ENCODE measurements at regions not wholly inside any gene's neighbourhood (a gene's known extent, or its start where the extent isn't known, plus 50 kb on each side); places are given as distances from the start of the nearest gene placed in this dataset.
A peak's percentile ranks its signal among the peaks of the same experiment; 100 is the strongest.
"Not testable (repeated sequence)": the region's sequence is repeated elsewhere in the genome, so short reads cannot be mapped to it uniquely, and the experiment has no call there.

DNA sequence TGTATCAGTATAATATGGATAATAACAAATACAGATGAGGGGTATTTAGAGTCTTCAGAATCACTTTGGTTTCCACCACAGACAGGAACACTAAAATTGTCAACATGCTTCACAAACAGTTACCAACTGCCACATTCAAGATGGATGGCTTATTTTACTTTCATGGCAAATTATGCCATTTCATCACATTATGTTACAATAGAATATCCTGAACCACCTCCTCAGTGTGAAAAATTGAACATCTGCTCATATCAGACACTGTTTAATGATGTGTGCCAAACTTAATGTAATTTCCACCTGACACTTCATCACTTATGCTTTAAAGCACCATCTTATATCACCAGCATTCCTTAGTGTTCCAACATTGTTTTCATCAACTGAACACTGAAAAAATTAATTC lies 357.4 kb downstream of the KCNN2 start:
- Histone ChIP-seq H3K27me3 (no peaks in the 10 kb centered on the region), H3K9me3 (ENCODE audit: low read depth) (no peaks in the 10 kb centered on the region), H3K4me1 (ENCODE audit: low read depth) (no peaks in the 10 kb centered on the region), H3K27ac (no peak overlapping the region), H3K4me3 (no peak overlapping the region), H3K36me3 (no peaks in the 10 kb centered on the region)
- no peak for DNase-seq (ENCODE audit: low read depth in 1 of 2, low spot score in 1 of 2)
- TF ChIP-seq, protein P1, sequence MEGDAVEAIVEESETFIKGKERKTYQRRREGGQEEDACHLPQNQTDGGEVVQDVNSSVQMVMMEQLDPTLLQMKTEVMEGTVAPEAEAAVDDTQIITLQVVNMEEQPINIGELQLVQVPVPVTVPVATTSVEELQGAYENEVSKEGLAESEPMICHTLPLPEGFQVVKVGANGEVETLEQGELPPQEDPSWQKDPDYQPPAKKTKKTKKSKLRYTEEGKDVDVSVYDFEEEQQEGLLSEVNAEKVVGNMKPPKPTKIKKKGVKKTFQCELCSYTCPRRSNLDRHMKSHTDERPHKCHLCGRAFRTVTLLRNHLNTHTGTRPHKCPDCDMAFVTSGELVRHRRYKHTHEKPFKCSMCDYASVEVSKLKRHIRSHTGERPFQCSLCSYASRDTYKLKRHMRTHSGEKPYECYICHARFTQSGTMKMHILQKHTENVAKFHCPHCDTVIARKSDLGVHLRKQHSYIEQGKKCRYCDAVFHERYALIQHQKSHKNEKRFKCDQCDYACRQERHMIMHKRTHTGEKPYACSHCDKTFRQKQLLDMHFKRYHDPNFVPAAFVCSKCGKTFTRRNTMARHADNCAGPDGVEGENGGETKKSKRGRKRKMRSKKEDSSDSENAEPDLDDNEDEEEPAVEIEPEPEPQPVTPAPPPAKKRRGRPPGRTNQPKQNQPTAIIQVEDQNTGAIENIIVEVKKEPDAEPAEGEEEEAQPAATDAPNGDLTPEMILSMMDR (IDR thresholded peaks at IDR 0.05; ENCODE audit: low read depth, low read length): no peak

DNA sequence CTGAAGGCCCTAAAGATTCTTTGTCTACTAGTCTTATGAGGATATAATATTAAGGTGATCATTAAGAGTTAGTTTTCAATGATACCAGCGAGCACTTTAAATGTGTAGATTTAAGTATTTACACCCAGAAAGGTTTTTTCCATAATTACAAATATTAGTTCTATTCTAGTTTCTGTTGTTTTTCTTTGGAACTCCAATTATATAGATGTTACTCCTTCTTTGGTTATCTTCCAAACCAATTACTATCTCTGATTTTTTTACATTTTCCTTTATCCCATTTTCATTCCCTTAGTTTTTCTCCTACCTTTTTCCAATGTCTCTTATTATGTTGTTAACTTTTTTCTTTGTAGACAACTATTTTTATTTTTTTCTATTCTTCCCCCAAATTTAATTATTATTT lies 355.1 kb downstream of the KCNN2 start:
- Histone ChIP-seq H3K36me3 (no peaks in the 10 kb centered on the region), H3K4me3 (no peak overlapping the region), H3K4me1 (ENCODE audit: low read depth) (no peaks in the 10 kb centered on the region), H3K9me3 (ENCODE audit: low read depth) (no peaks in the 10 kb centered on the region), H3K27ac (no peak overlapping the region), H3K27me3 (no peaks in the 10 kb centered on the region)
- TF ChIP-seq, protein P1 (IDR thresholded peaks at IDR 0.05; ENCODE audit: low read depth, low read length): no peak
- DNase-seq (ENCODE audit: low read depth in 1 of 2, low spot score in 1 of 2): no peak

- not testable (repeated sequence) for H3K4me1 ChIP-seq (ENCODE audit: low read depth); DNase-seq (ENCODE audit: low read depth in 1 of 2, low spot score in 1 of 2); H3K27me3 ChIP-seq; H3K36me3 ChIP-seq; H3K9me3 ChIP-seq (ENCODE audit: low read depth); H3K27ac ChIP-seq; H3K4me3 ChIP-seq
These were observed 342.5 kb downstream of the KCNN2 start for GRCh38 chr5:114704225-114704893.

DNA sequence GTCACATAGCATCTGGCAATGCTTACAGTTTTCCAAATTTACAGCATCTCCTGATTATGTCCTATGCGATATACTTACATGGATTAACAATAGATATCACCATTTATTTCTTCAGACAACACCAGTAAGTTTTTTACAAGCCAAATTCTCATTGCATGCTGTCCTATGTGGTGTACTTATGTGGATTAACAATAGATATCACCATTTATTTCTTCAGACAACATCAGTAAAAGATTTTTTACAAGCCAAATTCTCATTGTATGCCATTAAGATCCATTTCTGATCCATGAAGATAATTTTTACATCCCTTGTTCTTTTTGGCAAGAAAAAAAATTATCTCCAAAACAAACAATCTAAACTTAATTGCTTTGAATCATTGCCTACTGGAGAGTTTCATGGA lies 340.9 kb downstream of the KCNN2 start:
- no peaks in the 10 kb centered on the region for H3K9me3 ChIP-seq (ENCODE audit: low read depth)

DNA sequence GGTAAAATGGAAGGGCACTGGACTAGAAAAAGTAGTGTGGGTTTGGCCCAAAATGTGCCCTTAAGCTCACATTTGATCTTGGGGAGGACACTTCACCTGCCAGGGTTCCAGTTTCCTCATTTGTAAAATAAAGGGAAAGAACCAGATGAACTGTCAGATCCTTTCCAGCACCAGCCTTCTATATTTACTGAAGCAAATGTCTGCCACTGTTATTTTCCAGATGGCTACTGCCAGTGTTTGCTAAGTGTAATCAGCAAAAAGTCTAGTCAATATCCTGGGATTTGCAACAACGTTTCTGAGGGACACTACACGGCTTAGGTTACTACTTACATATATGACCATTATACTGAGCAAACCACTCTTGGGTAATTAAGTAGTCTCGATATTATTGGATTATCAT lies 340.3 kb downstream of the KCNN2 start:
- H3K4me1 ChIP-seq (ENCODE audit: low read depth): no peaks in the 10 kb centered on the region
- peak in 1 of 2 donors; percentile 8 for DNase-seq (ENCODE audit: low read depth in 1 of 2, low spot score in 1 of 2)
- H3K4me3 ChIP-seq: no peak overlapping the region
- H3K27me3 ChIP-seq: no peaks in the 10 kb centered on the region
- no peaks in the 10 kb centered on the region for H3K36me3 ChIP-seq
- no peak overlapping the region for H3K27ac ChIP-seq
- H3K9me3 ChIP-seq (ENCODE audit: low read depth): no peaks in the 10 kb centered on the region
- TF ChIP-seq, protein P1 (IDR thresholded peaks at IDR 0.05; ENCODE audit: low read depth, low read length): no peak

More for the DNA sequence above, 340.9 kb downstream of the KCNN2 start:
- Histone ChIP-seq H3K27me3 (no peaks in the 10 kb centered on the region), H3K27ac (no peak overlapping the region), H3K4me1 (ENCODE audit: low read depth) (no peaks in the 10 kb centered on the region), H3K36me3 (no peaks in the 10 kb centered on the region), H3K4me3 (no peak overlapping the region)
- TF ChIP-seq, protein P1 (IDR thresholded peaks at IDR 0.05; ENCODE audit: low read depth, low read length): no peak
- DNase-seq (ENCODE audit: low read depth in 1 of 2, low spot score in 1 of 2): no peak

DNA sequence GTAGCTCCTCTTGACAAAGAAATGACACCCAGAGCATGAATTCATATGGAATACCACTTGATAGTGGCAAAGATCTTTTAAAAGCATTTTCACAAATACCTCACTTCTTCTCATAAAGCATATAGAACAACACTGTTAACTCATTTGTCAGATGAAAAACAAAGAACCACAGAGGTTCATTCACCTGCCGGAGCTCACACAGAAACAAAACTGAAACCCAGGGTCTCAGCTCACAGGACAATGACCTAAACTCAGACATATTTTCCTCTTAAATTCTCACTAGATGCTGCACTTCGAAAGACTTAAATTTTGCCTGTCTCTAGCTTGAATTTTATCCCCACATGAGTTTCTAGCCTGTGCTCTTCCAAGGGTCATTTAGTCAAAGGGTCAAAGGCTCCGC lies 339.0 kb downstream of the KCNN2 start:
- Histone ChIP-seq H3K4me1 (ENCODE audit: low read depth) (no peaks in the 10 kb centered on the region), H3K27me3 (no peaks in the 10 kb centered on the region), H3K4me3 (no peak overlapping the region), H3K9me3 (ENCODE audit: low read depth) (no peaks in the 10 kb centered on the region), H3K27ac (no peak overlapping the region), H3K36me3 (no peaks in the 10 kb centered on the region)
- TF ChIP-seq, protein P1 (IDR thresholded peaks at IDR 0.05; ENCODE audit: low read depth, low read length): no peak
- DNase-seq (ENCODE audit: low read depth in 1 of 2, low spot score in 1 of 2): no peak

Data from cardiac muscle cell (in vitro differentiated cells and primary cell).